C4-2B (cell line): ENCODE measurements at regions not wholly inside any gene's neighbourhood (a gene's known extent, or its start where the extent isn't known, plus 50 kb on each side); places are given as distances from the start of the nearest gene placed in this dataset.

ENCODE experiments used
- CTCF ChIP-seq: fragments of 450-650 bp; conservative IDR thresholded peaks from 2 replicates; pipeline ENCODE4 v1.5.1; 2017; ENCODE audit warnings: mild to moderate bottlenecking
- ZFX ChIP-seq: fragments of 450-650 bp; IDR thresholded peaks from 2 replicates; pipeline ENCODE4 v1.6.1; 2017

- no peak for TF ChIP-seq CTCF
- no peak for TF ChIP-seq ZFX
These were observed 735.6 kb upstream of the PTPRD start for GRCh38 chr9:11348366-11348765.
